GM18868 (cell line): ENCODE measurements at regions not wholly inside any gene's neighbourhood (a gene's known extent, or its start where the extent isn't known, plus 50 kb on each side); places are given as distances from the start of the nearest gene placed in this dataset.
A peak's percentile ranks its signal among the peaks of the same experiment; 100 is the strongest.

Experiments
- ATAC-seq: cut with Tn5 transposase; IDR thresholded peaks from one replicate; pipeline ENCODE4 v1.9.1; 2021; ENCODE audit warnings: mild to moderate bottlenecking, moderate library complexity; ENCODE audit not compliant: unreplicated experiment

- no peak for ATAC-seq
Observed at GRCh38 chrY:19365321-19365720, 379.2 kb downstream of the KDM5D start.

GRCh38 chrY:19357249-19357648, 387.3 kb downstream of the KDM5D start:
- peak; percentile 70 for ATAC-seq

GRCh38 chrY:19356735-19357134, 387.8 kb downstream of the KDM5D start:
- peak; percentile 96 for ATAC-seq

GRCh38 chrY:19354857-19355173, 389.7 kb downstream of the KDM5D start:
- no peak for ATAC-seq

GRCh38 chrY:19354061-19354856, 390.3 kb downstream of the KDM5D start:
- no peak for ATAC-seq

GRCh38 chrY:19351616-19352015, 392.9 kb downstream of the KDM5D start:
- ATAC-seq = no peak

GRCh38 chrY:19321701-19322100, 422.8 kb downstream of the KDM5D start:
- ATAC-seq = no peak

GRCh38 chrY:19319135-19319534, 425.4 kb downstream of the KDM5D start:
- ATAC-seq = no peak

GRCh38 chrY:19317271-19317987, 427.1 kb downstream of the KDM5D start:
- ATAC-seq = no peak

GRCh38 chrY:19307627-19308026, 436.9 kb downstream of the KDM5D start:
- no peak for ATAC-seq

GRCh38 chrY:19303136-19303535, 441.4 kb downstream of the KDM5D start:
- no peak for ATAC-seq

GRCh38 chrY:19290925-19291324, 453.6 kb downstream of the KDM5D start:
- no peak for ATAC-seq

- no peak for ATAC-seq
Observed at GRCh38 chrY:19274076-19274475, 470.4 kb downstream of the KDM5D start.

- no peak for ATAC-seq
Observed at GRCh38 chrY:19268331-19268730, 476.2 kb downstream of the KDM5D start.

GRCh38 chrY:19265404-19265803, 479.1 kb downstream of the KDM5D start:
- no peak for ATAC-seq

- no peak for ATAC-seq
Observed at GRCh38 chrY:19262310-19262709, 482.2 kb downstream of the KDM5D start.

- ATAC-seq = no peak
Observed at GRCh38 chrY:19232276-19232994, 458.9 kb upstream of the HSFY2 start.

- no peak for ATAC-seq
Observed at GRCh38 chrY:19220784-19221183, 447.2 kb upstream of the HSFY2 start.

GRCh38 chrY:19208915-19209314, 435.4 kb upstream of the HSFY2 start:
- ATAC-seq = no peak

- ATAC-seq = no peak
Observed at GRCh38 chrY:19207048-19207447, 433.5 kb upstream of the HSFY2 start.

GRCh38 chrY:19180824-19181223, 407.3 kb upstream of the HSFY2 start:
- ATAC-seq = no peak

GRCh38 chrY:19168202-19168565, 394.6 kb upstream of the HSFY2 start:
- no peak for ATAC-seq
